Endothelial cell of umbilical vein (primary cell): ENCODE measurements at regions not wholly inside any gene's neighbourhood (a gene's known extent, or its start where the extent isn't known, plus 50 kb on each side); places are given as distances from the start of the nearest gene placed in this dataset.

ENCODE experiments used
- BruUV-seq: library from RNA; stranded (reverse); fragments of 400-500 nt; replicated peaks from 2 replicates; lab custom pipeline; 2021; lab: Mats Ljungman, UMichigan
- CTCF ChIA-PET: fragments of 300-600, 350-600 bp; sonication (Branson Sonifier 250); formaldehyde crosslinking; loops from one replicate; lab custom pipeline; 2021; ENCODE audit warnings: antibody characterized with exemption, inconsistent platforms; lab: Charles Lee
- POLR2A ChIA-PET: fragments of 300-600, 350-600 bp; sonication (Branson Sonifier 250); formaldehyde crosslinking; loops from one replicate; lab custom pipeline; 2021; ENCODE audit warnings: antibody characterized with exemption, inconsistent platforms; lab: Charles Lee
- DNase-seq: peaks from one replicate; pipeline ENCODE4 v3.0.0-alpha.2; 2011; ENCODE audit warnings: low read depth, low spot score
- FAIRE-seq: peaks from 2 replicates; lab custom pipeline; 2011; peaks lifted over from hg19 to GRCh38; lab: Jason Lieb, UNC
- H2AFZ ChIP-seq: 2 replicates; pipeline ENCODE4 v1.6.0; 2012; ENCODE audit warnings: low read depth, low read length, control low read depth, inconsistent platforms
- H3K27ac ChIP-seq: 2 replicates; pipeline ENCODE4 v1.5.1; 2011; ENCODE audit warnings: low read depth, mild to moderate bottlenecking, control low read depth, low read length, moderate library complexity; ENCODE audit not compliant: insufficient read depth
- H3K27me3 ChIP-seq, 2 experiments: 2 replicates each; pipeline versions ENCODE4 v1.6.0 to v1.6.1; 2011; ENCODE audit warnings: low read length in 2 of 2, mixed read lengths in 1 of 2; ENCODE audit not compliant: control insufficient read depth in 2 of 2, insufficient read depth in 2 of 2
- H3K36me3 ChIP-seq, 2 experiments: 2 replicates in 1 of 2; 3 replicates in 1 of 2; pipeline ENCODE4 v1.5.1; 2011; ENCODE audit warnings: low read length in 2 of 2, mild to moderate bottlenecking in 1 of 2, moderate library complexity in 1 of 2; ENCODE audit not compliant: control insufficient read depth in 2 of 2, insufficient read depth in 2 of 2; ENCODE audit errors: extremely low read depth in 1 of 2
- H3K4me1 ChIP-seq: 3 replicates; pipeline ENCODE4 v1.5.1; 2011; ENCODE audit warnings: mild to moderate bottlenecking, low read length; ENCODE audit not compliant: control insufficient read depth, insufficient read depth; ENCODE audit errors: extremely low read depth
- H3K4me2 ChIP-seq: 2 replicates; pipeline ENCODE4 v1.6.1; 2011; ENCODE audit warnings: low read length, control low read depth, mixed read lengths; ENCODE audit not compliant: insufficient read depth
- H3K4me3 ChIP-seq, 3 experiments: fragments of 200-600 bp in 1 of 3; sonication (generic), shearing (Covaris generic) in 1 of 3; replicated peaks in 1 of 3; 2 replicates each; pipeline ENCODE4 v1.5.1; 2011 to 2016; ENCODE audit warnings: control low read depth in 3 of 3, low read length in 3 of 3, mild to moderate bottlenecking in 2 of 3, inconsistent platforms in 1 of 3, low read depth in 1 of 3, moderate library complexity in 1 of 3; ENCODE audit not compliant: insufficient read depth in 1 of 3
- H3K79me2 ChIP-seq: 2 replicates; pipeline ENCODE4 v1.6.0; 2012; ENCODE audit warnings: low read length, inconsistent platforms; ENCODE audit not compliant: control insufficient read depth, insufficient read depth
- H3K9ac ChIP-seq: replicated peaks from 2 replicates; pipeline ENCODE3; 2011; ENCODE audit warnings: low read length, control low read depth; ENCODE audit not compliant: insufficient read depth; ENCODE audit errors: extremely low read depth
- H3K9me1 ChIP-seq: replicated peaks from 3 replicates; pipeline ENCODE4 v1.6.0; 2011; ENCODE audit warnings: mild to moderate bottlenecking, low read length; ENCODE audit not compliant: control insufficient read depth, insufficient read depth; ENCODE audit errors: extremely low read depth
- H3K9me3 ChIP-seq: replicated peaks from 2 replicates; pipeline ENCODE4 v1.5.1; 2012; ENCODE audit warnings: low read length, inconsistent platforms; ENCODE audit not compliant: control insufficient read depth, insufficient read depth
- H4K20me1 ChIP-seq: replicated peaks from 2 replicates; pipeline ENCODE3; 2011; ENCODE audit warnings: mild to moderate bottlenecking, low read length; ENCODE audit not compliant: control insufficient read depth, insufficient read depth; ENCODE audit errors: extremely low read depth
- EZH2 ChIP-seq: IDR thresholded peaks from 2 replicates; pipeline ENCODE4 v1.6.1; 2012; ENCODE audit warnings: borderline replicate concordance, low read depth, mild to moderate bottlenecking, moderate library complexity, low read length, inconsistent platforms; ENCODE audit not compliant: severe bottlenecking
- FOS ChIP-seq: IDR thresholded peaks from 2 replicates; pipeline ENCODE4 v1.6.1; 2011; ENCODE audit warnings: mild to moderate bottlenecking, low read length, moderate library complexity, borderline replicate concordance; ENCODE audit not compliant: insufficient read depth
- GATA2 ChIP-seq: IDR thresholded peaks from 2 replicates; pipeline ENCODE4 v1.7.0; 2011; ENCODE audit warnings: low read depth, mild to moderate bottlenecking, moderate library complexity, mixed read lengths, low read length; ENCODE audit not compliant: insufficient read length, insufficient read depth
- JUN ChIP-seq: IDR thresholded peaks from 2 replicates; pipeline ENCODE4 v1.6.1; 2011; ENCODE audit warnings: borderline replicate concordance, low read depth; ENCODE audit not compliant: insufficient read length, insufficient read depth
- MAX ChIP-seq: IDR thresholded peaks from 2 replicates; pipeline ENCODE4 v1.6.1; 2011; ENCODE audit not compliant: insufficient read depth, insufficient read length
- MYC ChIP-seq: IDR thresholded peaks from one replicate; pipeline ENCODE4 v1.6.1; 2011; ENCODE audit warnings: mild to moderate bottlenecking, low read depth, low read length
- POLR2A ChIP-seq: IDR thresholded peaks from 2 replicates; pipeline ENCODE4 v1.6.1; 2012; ENCODE audit warnings: low read depth, mild to moderate bottlenecking, control low read depth, low read length
- POLR2AphosphoS5 ChIP-seq: IDR thresholded peaks from 2 replicates; pipeline ENCODE4 v1.6.1; 2012; ENCODE audit warnings: low read depth, mild to moderate bottlenecking, control low read depth, low read length, moderate library complexity; ENCODE audit not compliant: insufficient read depth
- dilution Hi-C: fragments of 300-500 bp; cut with MboI; formaldehyde crosslinking; loops from one replicate; pipeline ENCODE4 v1.15.0; 2019; ENCODE audit warnings: low sequenced_read_pairs; ENCODE audit not compliant: extremely low pct_ligation_motif_present
- intact Hi-C: fragments of 100-400 bp; cut with micrococcal nuclease; formaldehyde crosslinking; loops from one replicate; pipeline ENCODE4 v1.10.0; 2022
- TF ChIP-seq, protein P1 (sequence below), 2 donors: IDR thresholded peaks; 1 replicate in 1 of 2; 2 replicates in 1 of 2; pipeline ENCODE4 v1.5.1; 2011; ENCODE audit warnings: low read length in 2 of 2, mild to moderate bottlenecking in 2 of 2, moderate library complexity in 2 of 2, control low read depth in 1 of 2, inconsistent platforms in 1 of 2, low read depth in 1 of 2; ENCODE audit not compliant: insufficient read depth in 1 of 2; ENCODE audit errors: extremely low read depth in 1 of 2

DNA sequence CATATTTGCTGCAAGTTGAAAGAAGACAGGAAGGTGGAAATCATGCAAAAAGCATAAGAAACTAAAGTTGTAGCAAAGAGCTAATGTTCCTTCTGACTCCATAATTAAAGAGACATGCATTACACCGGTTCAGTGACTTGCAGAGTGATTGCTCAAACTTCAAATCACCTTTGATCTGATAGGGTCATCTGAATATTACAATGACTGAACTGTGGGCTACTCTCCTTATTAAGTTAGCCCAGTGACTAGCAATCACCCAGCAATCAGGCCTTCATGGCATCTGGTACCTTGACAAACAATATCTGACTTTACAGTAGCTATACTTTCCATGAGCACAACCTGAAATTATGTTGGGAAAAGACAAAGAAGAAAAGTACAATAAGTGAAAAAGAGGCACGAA, 84.9 kb downstream of the NREP start:
- Histone ChIP-seq H2AFZ (no peak overlapping the region), H3K4me1 (no peaks in the 10 kb centered on the region), H3K4me2 (no peak overlapping the region), H3K9me1 (no peaks in the 10 kb centered on the region), H4K20me1 (no peaks in the 10 kb centered on the region), H3K9me3 (no peaks in the 10 kb centered on the region), H3K36me3 (no peaks in the 10 kb centered on the region), H3K4me3 (no peak overlapping the region), H3K27me3 (no peaks in the 10 kb centered on the region), H3K79me2 (no peaks in the 10 kb centered on the region), H3K9ac (no peak overlapping the region), H3K27ac (no peak overlapping the region)
- POLR2A ChIA-PET: no interaction called here
- no peak for FAIRE-seq
- BruUV-seq: no TSS peak
- dilution Hi-C loops: no loop called here
- TF ChIP-seq, protein P1, sequence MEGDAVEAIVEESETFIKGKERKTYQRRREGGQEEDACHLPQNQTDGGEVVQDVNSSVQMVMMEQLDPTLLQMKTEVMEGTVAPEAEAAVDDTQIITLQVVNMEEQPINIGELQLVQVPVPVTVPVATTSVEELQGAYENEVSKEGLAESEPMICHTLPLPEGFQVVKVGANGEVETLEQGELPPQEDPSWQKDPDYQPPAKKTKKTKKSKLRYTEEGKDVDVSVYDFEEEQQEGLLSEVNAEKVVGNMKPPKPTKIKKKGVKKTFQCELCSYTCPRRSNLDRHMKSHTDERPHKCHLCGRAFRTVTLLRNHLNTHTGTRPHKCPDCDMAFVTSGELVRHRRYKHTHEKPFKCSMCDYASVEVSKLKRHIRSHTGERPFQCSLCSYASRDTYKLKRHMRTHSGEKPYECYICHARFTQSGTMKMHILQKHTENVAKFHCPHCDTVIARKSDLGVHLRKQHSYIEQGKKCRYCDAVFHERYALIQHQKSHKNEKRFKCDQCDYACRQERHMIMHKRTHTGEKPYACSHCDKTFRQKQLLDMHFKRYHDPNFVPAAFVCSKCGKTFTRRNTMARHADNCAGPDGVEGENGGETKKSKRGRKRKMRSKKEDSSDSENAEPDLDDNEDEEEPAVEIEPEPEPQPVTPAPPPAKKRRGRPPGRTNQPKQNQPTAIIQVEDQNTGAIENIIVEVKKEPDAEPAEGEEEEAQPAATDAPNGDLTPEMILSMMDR (IDR thresholded peaks at IDR 0.05; ENCODE audit: extremely low read depth in 1 of 2, insufficient read depth in 1 of 2, low read depth in 1 of 2, low read length in 2 of 2): no peak
- TF ChIP-seq POLR2AphosphoS5: no peak
- no peak for TF ChIP-seq FOS
- no peak for TF ChIP-seq POLR2A
- no peak for TF ChIP-seq MYC
- TF ChIP-seq MAX: no peak
- TF ChIP-seq EZH2: no peak
- no peak for TF ChIP-seq JUN
- TF ChIP-seq GATA2: no peak
- CTCF ChIA-PET: interaction anchor here (1.0 to 1.3 kb wide), 3 partner anchors 9 to 140 kb away, joined by 6 to 7 read pairs (median 6); no protein-coding TSS in a partner anchor
- DNase-seq: no peak
- intact Hi-C loops: no loop called here
